Left renal pelvis (tissue), 4 donors: ENCODE measurements at regions not wholly inside any gene's neighbourhood (a gene's known extent, or its start where the extent isn't known, plus 50 kb on each side); places are given as distances from the start of the nearest gene placed in this dataset.

ENCODE experiments used
- DNase-seq, 4 donors: peaks; one replicate each; pipeline ENCODE4 v3.0.0-alpha.2; 2013; ENCODE audit warnings: low read depth in 4 of 4, low spot score in 3 of 4

DNA sequence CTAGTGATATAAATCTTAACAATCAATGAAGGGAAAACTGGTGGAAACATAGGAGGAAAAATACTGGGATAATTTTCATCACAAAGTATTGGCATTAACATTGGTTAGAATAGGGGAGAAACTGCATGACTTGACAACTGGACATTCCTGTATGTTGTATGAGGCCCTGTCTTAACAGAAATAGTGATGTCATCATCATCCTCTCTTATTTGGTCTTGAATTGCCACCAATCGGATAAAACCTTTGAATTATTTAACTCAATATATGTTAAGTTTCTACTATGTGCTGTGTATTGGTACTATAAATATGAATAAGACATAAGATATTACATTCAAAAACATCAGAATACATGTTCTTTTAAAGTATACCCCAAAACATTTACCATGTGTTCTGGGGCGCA is 130.1 kb upstream of the CCDC54 start:
- no peak for DNase-seq

DNA sequence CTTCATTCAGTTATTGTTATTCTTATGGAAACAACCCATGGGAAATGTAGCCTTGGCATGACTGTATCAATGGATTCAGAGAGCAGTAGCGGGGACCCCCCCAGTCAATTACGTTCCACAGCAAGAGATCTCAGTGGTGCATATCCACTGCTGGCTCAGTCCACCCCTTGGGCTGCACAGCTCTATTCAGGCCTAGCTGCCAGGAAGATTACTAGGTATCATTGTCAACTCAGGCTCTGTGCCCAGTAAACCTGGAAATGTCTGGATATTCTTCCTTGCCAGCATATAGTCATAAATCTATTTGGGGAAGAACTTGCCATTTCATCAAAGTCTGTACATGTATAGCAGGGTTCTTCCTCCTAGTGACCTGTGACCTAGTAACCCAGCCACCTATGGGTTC is 128.1 kb upstream of the CCDC54 start:
- no peak for DNase-seq

DNA sequence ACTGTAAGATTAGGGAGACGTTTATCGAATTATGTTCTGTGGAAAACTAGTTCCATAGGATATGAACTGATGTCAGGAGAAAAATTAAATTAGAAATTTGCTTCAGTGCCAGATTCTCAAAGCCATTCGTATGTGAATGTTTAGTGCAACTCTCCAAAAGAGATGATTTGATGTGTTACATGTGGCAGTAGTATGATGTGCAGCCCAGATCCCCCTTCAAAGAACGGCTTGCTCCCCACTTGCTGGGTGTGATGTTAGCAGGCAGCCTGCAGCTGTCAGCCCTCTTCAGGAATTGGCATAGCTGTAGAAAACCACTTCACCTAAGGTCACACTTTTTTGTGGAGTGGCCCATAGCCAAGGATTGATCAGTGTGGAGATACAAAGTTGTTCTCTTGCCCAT is 127.0 kb upstream of the CCDC54 start:
- no peak for DNase-seq

DNA sequence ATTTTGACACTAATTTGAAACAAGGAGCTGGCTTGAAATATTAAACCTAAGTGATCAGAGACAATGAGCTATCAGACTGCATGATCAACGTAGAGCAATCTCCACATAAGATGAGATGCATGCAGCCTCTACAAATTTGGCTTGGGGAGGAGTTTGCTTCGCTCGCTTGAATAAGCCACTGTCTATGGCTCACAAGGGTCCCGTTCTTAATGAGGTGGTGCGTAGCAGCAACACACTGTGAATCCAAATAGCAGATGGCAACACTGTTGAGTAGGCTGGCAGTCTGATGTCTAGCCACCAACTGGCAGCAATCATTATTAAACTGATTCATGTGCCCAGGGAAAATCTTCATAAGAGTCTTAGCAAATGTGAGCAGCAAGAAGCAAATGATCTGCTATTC is 125.4 kb upstream of the CCDC54 start:
- no peak for DNase-seq

DNA sequence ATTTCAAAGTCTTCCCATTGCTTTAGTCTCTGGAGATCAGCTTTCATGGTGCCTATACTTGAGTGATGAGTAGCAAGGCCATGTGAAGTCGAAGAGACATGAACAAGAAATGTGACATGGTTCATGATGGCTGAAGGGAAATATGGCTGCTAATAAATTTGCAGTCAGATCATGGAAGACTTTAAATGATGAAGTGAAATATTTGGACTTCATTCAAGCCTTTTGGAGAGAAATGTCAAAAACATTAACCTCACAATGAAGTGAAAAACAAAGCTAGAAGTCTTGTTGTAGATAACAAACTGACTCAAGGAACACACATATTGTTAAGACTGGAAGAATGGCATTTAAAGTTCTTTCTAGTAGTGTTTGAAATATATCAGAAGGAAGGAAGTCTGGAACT is 120.3 kb upstream of the CCDC54 start:
- DNase-seq: no peak

DNA sequence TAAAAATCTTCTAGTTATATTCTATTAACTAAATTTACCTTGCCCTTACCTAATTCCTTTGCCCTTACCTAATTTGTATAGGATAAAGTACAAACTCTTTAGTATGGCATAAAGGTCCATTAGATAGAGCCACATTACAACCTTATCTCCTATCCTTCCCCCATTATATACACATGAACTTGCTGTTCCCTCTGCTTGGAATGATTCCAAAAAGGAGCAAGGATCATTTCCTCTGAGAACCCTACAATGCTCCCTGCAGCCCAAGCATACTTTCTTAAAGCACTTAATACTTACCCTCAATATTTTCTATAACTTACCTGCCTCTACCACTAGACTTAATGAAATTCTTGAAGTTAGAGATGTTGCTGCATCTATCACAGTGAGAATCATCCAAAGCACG is 118.9 kb upstream of the CCDC54 start:
- DNase-seq: no peak

DNA sequence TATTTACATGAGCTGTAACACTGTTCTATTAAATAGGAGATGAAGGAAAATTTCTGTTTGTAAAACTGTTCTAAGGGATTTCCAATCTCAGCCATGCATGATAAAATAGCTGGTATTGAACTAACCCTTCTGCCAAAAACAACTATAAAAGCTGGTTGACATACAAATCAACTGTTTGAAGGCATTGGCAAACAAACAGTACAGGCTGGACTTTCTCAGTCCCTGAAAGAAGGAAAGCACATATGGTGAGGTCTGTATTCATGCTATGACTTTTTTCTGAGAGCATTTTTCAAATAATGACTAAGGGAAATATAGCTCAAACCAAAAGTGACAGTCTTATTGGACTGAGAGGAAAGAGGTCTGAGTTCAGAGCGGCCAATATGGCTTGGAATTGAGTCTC is 117.0 kb upstream of the CCDC54 start:
- no peak for DNase-seq

DNA sequence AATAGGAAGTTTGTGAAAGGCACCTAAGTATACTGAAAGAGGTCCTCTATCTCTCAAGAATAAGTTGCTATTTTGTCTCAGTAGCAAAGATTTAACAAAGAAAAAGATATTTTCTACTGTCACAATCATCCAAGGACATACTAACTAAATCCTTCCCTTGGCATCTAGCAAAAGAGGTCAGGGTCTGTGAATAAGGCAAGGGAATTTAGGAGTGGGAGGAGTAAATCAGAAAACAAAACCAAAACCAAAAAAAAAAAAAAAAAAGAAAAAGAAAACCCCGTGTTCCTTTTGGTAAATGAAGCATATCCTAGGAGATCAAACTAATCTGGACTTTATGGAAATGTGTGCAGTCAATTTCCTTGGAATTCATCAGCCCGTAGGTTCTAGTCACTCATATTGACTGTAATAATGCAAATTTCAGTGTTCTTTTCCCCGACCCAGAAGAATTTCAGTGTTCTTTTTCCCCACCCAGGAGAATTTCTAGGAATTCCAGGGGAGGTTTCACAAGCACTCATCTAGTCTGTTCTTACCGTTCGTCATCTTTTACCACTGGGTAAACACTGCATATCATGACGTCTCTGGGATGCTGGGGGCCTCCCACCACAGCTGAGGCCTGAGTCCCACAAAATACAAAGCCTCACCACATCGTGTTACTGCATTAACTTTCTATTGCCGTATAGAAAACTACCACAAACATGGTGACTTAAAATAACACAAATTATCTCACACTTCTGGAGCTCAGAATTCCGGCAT is 113.8 kb upstream of the CCDC54 start:
- no peak for DNase-seq

DNA sequence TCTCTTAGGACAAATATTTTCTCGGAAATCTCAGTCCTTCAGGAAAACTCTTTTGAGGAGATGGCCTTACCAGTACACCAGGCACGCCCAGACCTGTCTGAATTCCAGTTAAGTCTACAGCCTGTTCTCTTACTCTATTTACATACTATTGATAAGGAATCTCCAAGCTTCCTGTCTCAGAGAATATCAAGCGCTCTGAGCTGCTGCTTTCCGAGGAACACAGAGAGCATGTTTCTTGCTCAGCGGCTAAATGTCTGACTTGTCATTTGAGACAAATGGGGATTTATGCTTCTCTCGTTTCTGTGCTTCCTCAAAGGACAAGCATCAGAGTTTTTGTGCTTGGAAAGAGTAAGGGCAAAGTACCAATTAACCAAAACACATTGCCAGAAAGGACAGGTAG is 112.4 kb upstream of the CCDC54 start:
- no peak for DNase-seq

DNA sequence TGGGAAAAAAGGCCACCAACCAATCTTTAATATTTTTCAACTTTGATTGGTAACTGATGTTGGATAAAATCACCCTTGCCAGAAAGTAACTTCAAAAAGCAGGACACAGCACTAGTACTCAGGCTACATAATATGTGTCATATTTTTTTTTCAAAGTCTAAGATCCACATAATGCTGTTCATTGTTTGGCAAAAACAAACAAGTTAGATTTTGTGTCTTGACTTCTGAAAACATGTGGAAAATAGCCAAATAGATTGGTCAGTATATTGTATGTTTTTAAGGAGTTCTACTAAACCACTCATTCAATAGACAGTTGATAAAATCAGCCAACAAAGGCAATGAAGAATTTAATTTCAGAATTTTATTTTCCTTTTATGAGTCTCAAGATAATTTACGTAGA is 111.7 kb upstream of the CCDC54 start:
- no peak for DNase-seq

DNA sequence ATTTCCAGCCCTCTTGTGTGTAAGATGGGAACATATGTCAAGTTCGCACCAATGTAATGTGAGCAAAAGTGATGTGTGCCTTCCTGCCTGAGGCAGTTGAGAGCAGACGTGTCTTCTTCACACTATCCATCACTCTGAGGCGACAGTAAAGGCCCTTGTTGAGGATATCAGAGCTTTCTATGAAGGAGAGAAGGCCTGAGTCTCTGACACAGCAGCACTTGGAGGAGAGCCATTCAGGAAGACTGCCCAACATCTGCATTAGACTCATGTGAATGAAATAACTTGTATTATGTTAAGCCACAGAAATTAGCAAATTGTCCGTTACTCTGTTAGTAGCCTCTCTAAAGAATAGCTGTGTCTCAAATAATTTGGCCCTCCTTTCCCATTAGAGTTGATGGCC is 108.8 kb upstream of the CCDC54 start:
- DNase-seq: no peak

DNA sequence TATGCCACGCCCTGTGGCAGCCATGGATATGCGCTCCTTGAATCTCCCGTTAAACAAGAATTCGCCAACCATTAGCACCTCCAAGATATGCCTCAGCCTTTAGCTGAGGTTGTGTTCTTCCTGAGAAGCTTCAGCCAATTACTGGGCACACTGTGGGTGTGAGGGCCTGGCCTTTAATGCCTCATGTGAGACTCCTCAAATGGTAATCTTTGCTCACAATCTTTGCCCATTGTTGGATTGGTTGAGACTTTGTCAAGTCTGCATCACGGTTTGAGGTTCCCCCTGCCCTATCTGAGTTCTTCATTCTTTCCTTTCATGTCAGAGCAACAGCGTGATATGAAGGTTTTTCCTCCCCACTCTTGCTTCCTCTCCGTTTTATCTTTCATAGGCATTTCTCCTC is 108.1 kb upstream of the CCDC54 start:
- no peak for DNase-seq

DNA sequence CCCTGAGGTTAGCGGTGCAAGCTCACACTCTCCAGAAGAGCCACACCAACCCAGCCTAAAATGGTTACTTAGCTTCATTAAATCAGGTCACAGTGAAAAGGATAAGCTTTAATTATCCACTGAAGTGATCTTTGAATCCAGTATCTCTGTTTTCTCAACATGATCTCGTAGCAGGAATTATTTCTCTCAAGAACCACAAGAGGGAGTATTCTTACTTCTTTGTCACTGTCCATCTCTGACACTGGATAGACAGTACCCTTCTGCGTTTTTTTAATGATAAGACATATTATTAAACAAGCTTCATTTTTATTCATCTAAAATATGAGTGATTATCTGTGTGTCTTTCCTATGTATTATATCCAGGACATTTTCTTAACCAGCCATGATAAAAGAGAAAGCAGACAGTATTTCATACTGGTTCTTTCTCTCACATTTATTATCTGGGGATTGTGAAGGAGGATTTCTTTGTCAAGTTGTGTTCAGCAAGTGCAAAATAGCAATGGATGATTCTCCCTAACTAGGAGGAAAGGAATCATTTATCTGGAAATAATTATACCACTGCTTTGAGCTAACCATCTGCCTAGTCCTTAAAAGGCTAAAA is 105.4 kb upstream of the CCDC54 start:
- DNase-seq: no peak

DNA sequence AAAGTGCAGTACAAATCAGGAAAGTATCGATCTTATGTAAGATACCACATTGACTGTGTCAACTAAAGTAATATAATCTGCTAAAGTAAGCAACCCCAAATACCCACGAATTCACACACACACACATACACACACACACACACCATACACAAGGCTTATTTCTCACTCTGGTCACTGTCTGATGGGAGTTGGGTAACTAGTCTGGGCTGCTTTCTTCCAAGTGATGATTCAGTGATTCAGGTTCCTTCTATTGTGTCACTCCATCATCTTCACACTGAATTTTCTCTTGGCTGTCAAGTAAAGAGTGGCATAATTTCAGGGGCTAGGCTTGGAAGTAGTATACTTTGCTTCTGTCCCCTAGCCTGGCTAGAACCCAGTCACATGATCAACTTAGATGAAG is 104.8 kb upstream of the CCDC54 start:
- no peak for DNase-seq

DNA sequence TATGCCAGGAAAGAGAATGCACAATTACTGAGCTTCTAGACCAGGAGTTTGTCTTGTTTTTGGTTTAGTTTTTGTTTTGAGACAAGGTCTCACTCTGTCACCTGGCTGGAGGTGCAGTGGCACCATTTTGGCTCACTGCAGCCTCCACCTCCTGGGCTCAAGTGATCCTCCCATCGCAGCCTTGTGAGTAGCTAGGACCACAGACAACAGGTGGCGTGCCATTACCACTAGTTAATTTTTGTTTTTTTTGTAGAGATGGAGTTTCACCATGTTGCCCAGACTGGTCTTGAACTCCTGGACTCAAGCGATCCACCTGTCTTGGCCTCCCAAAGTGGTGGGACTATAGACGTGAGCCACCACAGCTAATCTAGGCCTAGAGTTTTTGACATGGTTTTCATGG is 104.4 kb upstream of the CCDC54 start:
- DNase-seq: no peak

DNA sequence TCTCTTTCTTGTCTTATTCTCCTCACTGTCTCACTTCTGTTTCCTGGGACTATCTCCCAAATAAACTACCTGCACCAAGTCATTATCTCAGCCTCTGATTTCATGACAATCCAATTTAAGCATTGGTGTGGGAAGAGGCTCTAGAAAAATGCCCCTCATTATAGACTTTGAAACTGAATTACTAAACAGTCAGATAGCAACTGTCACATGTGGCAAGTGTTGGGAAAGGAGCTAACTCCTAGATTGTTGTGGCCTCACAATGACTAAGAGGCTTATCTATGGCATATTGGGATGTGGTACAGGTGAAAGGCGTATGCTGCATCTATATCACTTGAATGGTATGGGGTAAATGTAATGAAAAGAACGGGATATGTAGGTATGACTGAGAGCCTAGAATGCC is 103.5 kb upstream of the CCDC54 start:
- no peak for DNase-seq

DNA sequence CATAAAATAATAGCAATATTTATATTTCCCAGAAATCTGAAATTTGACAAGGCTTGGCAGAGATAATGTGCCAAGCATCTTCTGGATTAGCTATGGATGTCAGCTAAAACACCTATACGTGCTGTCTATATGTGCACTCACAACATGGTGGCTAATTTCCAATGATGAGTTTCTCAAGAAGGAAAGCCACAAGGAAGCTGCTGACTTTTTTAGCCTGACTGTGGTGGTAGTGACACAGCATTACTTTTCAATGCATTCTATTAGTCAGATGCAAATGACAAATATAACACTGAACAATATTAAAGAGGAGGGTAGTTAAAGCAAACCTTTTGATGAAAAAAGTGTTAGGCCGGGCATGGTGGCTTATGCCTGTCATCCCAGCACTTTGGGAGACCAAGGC is 101.7 kb upstream of the CCDC54 start:
- no peak for DNase-seq

DNA sequence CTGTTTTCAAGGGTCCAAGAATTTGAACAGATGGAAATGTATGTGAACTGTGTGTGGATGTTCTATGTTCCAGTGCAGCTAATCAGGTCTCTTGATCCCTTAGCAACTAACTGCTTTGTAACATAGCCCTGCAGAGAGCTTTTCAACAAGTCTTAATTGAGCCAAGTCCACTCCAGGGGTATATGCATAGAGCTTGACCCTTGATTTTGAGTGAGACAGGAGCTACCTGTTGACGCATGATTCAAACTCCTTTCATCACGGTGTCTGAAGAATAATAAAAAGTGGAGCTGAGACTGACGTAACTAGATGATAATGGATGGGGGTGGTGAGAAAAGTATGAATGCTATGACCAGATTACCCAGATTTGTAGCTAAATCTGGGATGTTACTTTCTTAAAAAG is 93.3 kb upstream of the CCDC54 start:
- DNase-seq: no peak

DNA sequence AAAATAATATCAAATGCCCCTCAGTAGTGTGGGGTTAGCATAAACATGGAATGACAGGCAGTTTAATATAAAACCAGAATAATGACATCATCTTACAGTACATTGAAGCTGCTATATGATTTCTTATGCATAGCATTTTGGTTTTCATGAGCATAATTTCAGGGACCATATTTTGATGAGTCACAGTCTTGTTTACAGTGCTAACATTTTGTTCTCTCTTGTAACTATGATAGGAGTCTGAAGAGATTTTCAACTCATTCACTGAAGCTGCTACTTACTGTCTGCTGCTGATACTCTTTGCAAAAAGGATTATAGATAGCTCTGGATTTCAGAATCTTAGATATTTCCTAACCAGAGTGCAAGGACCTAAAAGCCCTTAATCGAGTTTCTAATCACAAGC is 92.6 kb upstream of the CCDC54 start:
- no peak for DNase-seq

DNA sequence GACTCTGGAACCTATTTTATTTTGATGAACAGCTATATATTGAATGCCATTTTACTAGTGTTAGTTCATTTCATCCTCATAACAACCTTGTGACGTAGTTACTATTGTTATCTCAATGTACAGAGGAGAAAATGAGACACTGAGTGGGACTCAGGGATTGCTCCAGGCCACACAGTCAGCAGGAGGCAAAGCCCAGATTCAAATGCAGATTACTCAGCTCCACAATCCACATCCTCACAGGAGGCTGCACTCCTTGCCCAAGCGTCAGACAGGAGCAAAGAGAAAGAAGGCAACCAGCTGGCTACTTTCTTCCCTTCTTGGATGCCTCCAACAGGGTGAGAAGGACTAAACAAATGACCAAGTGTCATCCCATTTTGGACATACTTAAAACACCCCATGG is 92.0 kb upstream of the CCDC54 start:
- no peak for DNase-seq

DNA sequence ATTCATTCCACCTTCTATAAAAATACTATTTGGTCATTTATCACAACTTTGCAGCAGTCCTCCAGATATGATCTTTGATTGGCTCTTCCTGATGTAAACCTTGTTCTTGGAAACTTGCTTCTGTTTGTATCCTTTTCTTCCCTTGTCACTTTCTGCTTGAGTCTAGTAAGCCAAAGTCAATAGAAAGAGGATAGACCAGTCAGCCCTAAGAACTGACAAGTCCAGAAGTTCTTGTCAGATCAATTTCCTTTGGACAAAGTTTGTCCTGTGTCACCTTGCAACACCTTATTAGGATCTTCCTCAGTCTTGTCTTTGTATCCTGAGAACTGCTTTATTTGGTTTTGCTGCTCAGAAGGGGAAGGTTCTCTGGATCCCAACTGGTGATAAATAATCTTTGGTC is 87.9 kb upstream of the CCDC54 start:
- no peak for DNase-seq

DNA sequence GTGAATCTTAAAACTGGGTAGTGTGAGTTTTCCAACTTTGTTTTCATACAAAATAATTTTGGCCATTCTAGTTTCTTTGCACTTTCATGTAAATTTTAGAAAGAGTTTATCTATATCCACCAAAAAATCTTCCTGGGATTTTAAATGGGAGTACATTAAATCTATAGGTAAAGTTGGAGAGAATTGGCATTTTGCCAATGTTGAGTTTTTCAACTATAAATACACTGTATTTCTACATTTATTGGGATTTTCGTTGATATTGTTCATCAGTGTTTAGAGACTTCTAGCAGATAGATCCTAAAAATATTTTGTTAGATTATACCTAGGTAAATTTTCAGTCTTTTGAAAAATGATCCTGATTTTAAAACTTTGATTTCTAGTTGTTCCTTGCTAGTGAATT is 83.1 kb upstream of the CCDC54 start:
- DNase-seq: no peak

DNA sequence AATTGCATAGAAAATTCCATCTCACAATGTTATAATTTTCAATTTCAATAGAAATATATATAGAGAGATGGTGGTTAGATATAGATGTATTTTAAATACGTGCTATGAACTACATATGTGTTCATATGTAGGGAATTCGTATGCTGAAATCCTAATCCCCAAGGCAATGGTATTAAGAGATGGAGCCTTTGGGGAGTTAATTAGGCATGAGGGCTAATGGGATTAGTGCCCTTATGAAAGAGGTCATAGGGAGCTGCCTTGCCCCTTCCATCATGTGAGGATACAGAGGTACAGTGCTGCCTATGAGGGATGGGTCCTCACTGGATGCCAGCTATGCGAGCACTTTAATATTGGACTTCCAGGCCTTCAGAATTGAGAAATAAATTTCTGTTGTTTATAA is 79.6 kb upstream of the CCDC54 start:
- DNase-seq: no peak
